GM12878 (cell line): ENCODE measurements at regions not wholly inside any gene's neighbourhood (a gene's known extent, or its start where the extent isn't known, plus 50 kb on each side); places are given as distances from the start of the nearest gene placed in this dataset.

Experiments used
- ATAC-seq: fragments of 200-7000 bp; cut with Tn5 transposase; 3 replicates; pipeline ENCODE4 v1.9.1; 2020; ENCODE audit warnings: mild to moderate bottlenecking, moderate library complexity
- BruUV-seq: library from RNA; stranded (reverse); fragments of 400-500 nt; replicated peaks from 2 replicates; lab custom pipeline; 2021; lab: Mats Ljungman, UMichigan
- CTCF ChIA-PET: fragments of 300-600 bp; sonication (Branson Sonifier 250); formaldehyde crosslinking; extraction: SDS; loops from one replicate; lab custom pipeline; 2021; ENCODE audit warnings: inconsistent platforms; lab: Yijun Ruan, JAX
- POLR2A ChIA-PET: fragments of 350-600 bp; formaldehyde crosslinking; extraction: SDS; loops from one replicate; lab custom pipeline; 2021; ENCODE audit warnings: inconsistent platforms; lab: Charles Lee
- RAD21 ChIA-PET: fragments of 300-600 bp; sonication (Branson Sonifier 250); formaldehyde crosslinking; loops from one replicate; lab custom pipeline; 2023; ENCODE audit warnings: antibody characterized with exemption; ENCODE audit not compliant: unreplicated experiment; lab: Charles Lee
- SMC1A ChIA-PET: fragments of 300-600 bp; sonication (Branson Sonifier 250); formaldehyde crosslinking; loops from one replicate; lab custom pipeline; 2023; ENCODE audit not compliant: unreplicated experiment, uncharacterized antibody; lab: Charles Lee
- DNase-seq: peaks from one replicate; pipeline ENCODE4 v3.0.0-alpha.2; 2011; ENCODE audit warnings: low read depth, low spot score
- FAIRE-seq: peaks from 3 replicates; lab custom pipeline; 2011; peaks lifted over from hg19 to GRCh38; lab: Jason Lieb, UNC
- H2AFZ ChIP-seq: 2 replicates; pipeline ENCODE4 v1.6.0; 2011; ENCODE audit warnings: low read depth, low read length, control low read depth; ENCODE audit not compliant: control insufficient read depth
- H3K27ac ChIP-seq: 2 replicates; pipeline ENCODE4 v1.5.1; 2011; ENCODE audit warnings: control low read depth; ENCODE audit not compliant: control insufficient read depth, insufficient read depth
- H3K27me3 ChIP-seq, 2 experiments: replicated peaks in 1 of 2; 2 replicates each; pipeline versions ENCODE4 v1.6.0 to v1.6.1; 2011; ENCODE audit warnings: low read length in 1 of 2; ENCODE audit not compliant: control insufficient read depth in 2 of 2, insufficient read depth in 2 of 2
- H3K36me3 ChIP-seq, 2 experiments: 2 replicates each; pipeline ENCODE4 v1.5.1; 2011; ENCODE audit warnings: low read length in 1 of 2; ENCODE audit not compliant: control insufficient read depth in 2 of 2, insufficient read depth in 2 of 2
- H3K4me1 ChIP-seq: 2 replicates; pipeline ENCODE4 v1.6.1; 2011; ENCODE audit warnings: mild to moderate bottlenecking, low read length, moderate library complexity, mixed read lengths; ENCODE audit not compliant: control insufficient read depth, insufficient read depth
- H3K4me2 ChIP-seq: 2 replicates; pipeline ENCODE4 v1.6.0; 2011; ENCODE audit warnings: control low read depth; ENCODE audit not compliant: control insufficient read depth, insufficient read depth
- H3K4me3 ChIP-seq: fragments of 200-600 bp; sonication (generic); 2 replicates; pipeline ENCODE4 v1.5.1; 2016
- H3K79me2 ChIP-seq: 2 replicates; pipeline ENCODE4 v1.6.0; 2011; ENCODE audit warnings: low read length; ENCODE audit not compliant: control insufficient read depth, insufficient read depth
- H3K9ac ChIP-seq: 2 replicates; pipeline ENCODE4 v1.8.0; 2011; ENCODE audit warnings: low read length, control low read depth, mixed read lengths; ENCODE audit not compliant: control insufficient read depth, insufficient read depth
- H3K9me3 ChIP-seq: replicated peaks from 3 replicates; pipeline ENCODE4 v1.5.1; 2011; ENCODE audit warnings: mild to moderate bottlenecking, low read length; ENCODE audit not compliant: control insufficient read depth, insufficient read depth
- H4K20me1 ChIP-seq: 2 replicates; pipeline ENCODE4 v1.6.0; 2011; ENCODE audit not compliant: control insufficient read depth, insufficient read depth
- CBX5 ChIP-seq: sonication (generic); IDR thresholded peaks from 2 replicates; pipeline ENCODE4 v1.6.1; 2016; ENCODE audit warnings: low read depth, moderate library complexity, mild to moderate bottlenecking, inconsistent platforms
- CREB1 ChIP-seq: IDR thresholded peaks from 2 replicates; pipeline ENCODE4 v1.6.1; 2012; ENCODE audit warnings: low read depth, mild to moderate bottlenecking, inconsistent platforms
- EED ChIP-seq: sonication (generic); IDR thresholded peaks from 2 replicates; pipeline ENCODE4 v1.6.1; 2016; ENCODE audit warnings: antibody characterized with exemption, low read depth
- ESRRA ChIP-seq: IDR thresholded peaks from 2 replicates; pipeline ENCODE4 v1.6.1; 2012; ENCODE audit warnings: mild to moderate bottlenecking, low read length, improper control_type of control experiment
- FOXK2 ChIP-seq: fragments of 450-650 bp; IDR thresholded peaks from 2 replicates; pipeline ENCODE4 v1.6.1; 2017; ENCODE audit warnings: mild to moderate bottlenecking, moderate library complexity
- HDAC2 ChIP-seq: fragments of 200-600 bp; sonication (generic); IDR thresholded peaks from 2 replicates; pipeline ENCODE4 v1.6.1; 2017
- MYC ChIP-seq: IDR thresholded peaks from 2 replicates; pipeline ENCODE4 v1.6.1; 2011; ENCODE audit warnings: mild to moderate bottlenecking, low read length, moderate library complexity, inconsistent platforms; ENCODE audit not compliant: insufficient read depth, insufficient replicate concordance, insufficient read length, severe bottlenecking
- SIX5 ChIP-seq: IDR thresholded peaks from 2 replicates; pipeline ENCODE4 v1.6.1; 2011; ENCODE audit warnings: mild to moderate bottlenecking, low read depth, low read length, moderate library complexity; ENCODE audit not compliant: severe bottlenecking
- TAF1 ChIP-seq: IDR thresholded peaks from 2 replicates; pipeline ENCODE4 v1.6.1; 2011; ENCODE audit warnings: mild to moderate bottlenecking, low read depth, low read length, borderline replicate concordance
- WGBS: methylation state at CpG from one replicate; pipeline ENCODE4 v1.1.6; 2016; ENCODE audit warnings: low lambda C conversion rate; ENCODE audit not compliant: insufficient replicate concordance, insufficient coverage; ENCODE audit errors: missing lambda C conversion rate; 5-methylcytosine and 5-hydroxymethylcytosine counted together
- in situ Hi-C: fragments of 300-500 bp; cut with MboI; formaldehyde crosslinking; loops from 9 replicates; pipeline ENCODE4 v1.14.3; 2018; ENCODE audit warnings: mixed read lengths
- intact Hi-C: fragments of 100-400 bp; cut with micrococcal nuclease; formaldehyde crosslinking; loops from one replicate; pipeline ENCODE4 v1.14.2; 2022; ENCODE audit not compliant: unreplicated experiment
- TF ChIP-seq, protein P1 (sequence below): fragments of 450-650 bp; IDR thresholded peaks from 2 replicates; pipeline ENCODE4 v1.6.1; 2017; ENCODE audit warnings: mild to moderate bottlenecking, low read depth, inconsistent platforms; ENCODE audit not compliant: poor library complexity, severe bottlenecking

DNA sequence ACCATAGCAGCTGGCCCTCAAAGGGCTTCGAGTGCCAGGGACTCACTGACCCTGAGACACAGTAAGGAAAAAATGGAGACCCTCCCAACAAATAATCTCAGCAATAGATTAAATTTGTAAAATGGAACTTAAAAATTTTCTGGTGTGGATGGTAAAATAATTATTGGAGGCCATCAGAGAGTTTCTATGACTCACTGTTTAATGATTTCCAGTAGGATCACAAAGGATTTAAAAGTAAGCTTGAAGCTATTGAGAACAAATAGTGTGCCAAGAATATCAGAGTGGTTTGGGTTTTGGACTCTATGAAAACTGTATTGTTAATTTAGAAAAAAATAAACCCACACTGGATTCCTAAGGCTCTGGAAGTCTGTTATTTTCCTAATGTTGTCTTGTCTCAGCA is 115.2 kb upstream of the AKIRIN2 start:
- no TSS peak for BruUV-seq
- in situ Hi-C loops (no loop called here), intact Hi-C loops (no loop called here)
- CTCF ChIA-PET, result interaction anchor here (1.0 to 1.8 kb wide), 5 partner anchors 8 to 21 kb away, joined by 3 to 5 read pairs (median 3); no protein-coding TSS in a partner anchor
- H3K9ac ChIP-seq, result no peak overlapping the region
- TF ChIP-seq CREB1, result no peak
- TF ChIP-seq EED, result no peak
- no peak for TF ChIP-seq TAF1
- no peak for TF ChIP-seq FOXK2
- TF ChIP-seq CBX5, result no peak
- no peak for TF ChIP-seq HDAC2
- no peak for TF ChIP-seq MYC
- RAD21 ChIA-PET, result interaction anchor here (2.3 to 2.8 kb wide), 2 partner anchors 15 to 424 kb away, joined by 7 to 10 read pairs; no protein-coding TSS in a partner anchor
- no peaks in the 10 kb centered on the region for H3K27me3 ChIP-seq
- H3K9me3 ChIP-seq, result no peaks in the 10 kb centered on the region; the same call in 2 of the 3 replicates
- DNase-seq, result no peak
- SMC1A ChIA-PET, result interaction anchor here (0.8 to 3.1 kb wide), 10 partner anchors 10 to 1041 kb away, joined by 3 to 13 read pairs (median 3); no protein-coding TSS in a partner anchor
- H3K4me2 ChIP-seq, result no peak overlapping the region
- no peak for ATAC-seq
- POLR2A ChIA-PET, result interaction anchor here (0.6 to 1.2 kb wide), 2 partner anchors 15 to 58 kb away, joined by 4 read pairs; no protein-coding TSS in a partner anchor
- no peak overlapping the region for H3K4me3 ChIP-seq
- no peak overlapping the region for H2AFZ ChIP-seq
- no peak for FAIRE-seq
- H3K36me3 ChIP-seq, result no peaks in the 10 kb centered on the region; a peak in 1 of 4 replicates
- no peak overlapping the region for H3K27ac ChIP-seq
- 80% methylated on average over 1 of the region's 1 CpG for WGBS
- H4K20me1 ChIP-seq, result no peaks in the 10 kb centered on the region
- H3K79me2 ChIP-seq, result no peaks in the 10 kb centered on the region
- H3K4me1 ChIP-seq, result no peaks in the 10 kb centered on the region

DNA sequence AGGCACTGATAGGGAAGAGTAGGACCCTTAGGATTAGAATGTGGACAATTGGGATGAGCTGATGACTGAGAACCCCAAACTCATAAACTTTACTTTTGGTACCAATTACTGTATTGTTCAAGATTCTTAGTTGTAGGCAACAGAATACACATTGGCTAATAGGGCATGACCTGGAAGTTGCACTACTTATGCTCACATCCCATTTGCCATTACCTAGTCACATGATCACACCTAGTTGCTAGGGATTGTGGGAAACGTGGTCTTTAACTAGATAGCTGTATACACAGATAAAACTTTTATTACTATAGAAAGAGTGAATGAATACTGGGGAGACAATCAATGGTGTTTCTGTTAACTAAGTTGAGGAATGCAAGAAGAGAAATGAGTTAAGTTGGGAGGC is 113.4 kb upstream of the AKIRIN2 start:
- H3K36me3 ChIP-seq, result no peaks in the 10 kb centered on the region; a peak in 1 of 4 replicates
- intact Hi-C loops, result no loop called here
- ChIA-PET RAD21 (interaction anchor here (1.4 to 2.8 kb wide), 2 partner anchors 10 to 16 kb away, joined by 4 to 10 read pairs; no protein-coding TSS in a partner anchor), CTCF (interaction anchor here (0.6 to 1.8 kb wide), 2 partner anchors 16 to 146 kb away, joined by 3 to 4 read pairs; no protein-coding TSS in a partner anchor), POLR2A (no interaction called here), SMC1A (interaction anchor here (0.8 to 1.5 kb wide), 5 partner anchors 9 to 147 kb away, joined by 3 to 4 read pairs (median 3); no protein-coding TSS in a partner anchor)
- H3K9ac ChIP-seq, result no peak overlapping the region
- ATAC-seq (no peak), DNase-seq (no peak), FAIRE-seq (no peak)
- H4K20me1 ChIP-seq, result no peaks in the 10 kb centered on the region
- no peaks in the 10 kb centered on the region; the same call in 2 of the 3 replicates for H3K9me3 ChIP-seq
- H3K4me2 ChIP-seq, result no peak overlapping the region
- H3K4me3 ChIP-seq, result no peak overlapping the region
- no peaks in the 10 kb centered on the region for H3K27me3 ChIP-seq
- no peak overlapping the region for H3K27ac ChIP-seq
- H3K79me2 ChIP-seq, result no peaks in the 10 kb centered on the region
- BruUV-seq, result no TSS peak
- TF ChIP-seq, protein P1, sequence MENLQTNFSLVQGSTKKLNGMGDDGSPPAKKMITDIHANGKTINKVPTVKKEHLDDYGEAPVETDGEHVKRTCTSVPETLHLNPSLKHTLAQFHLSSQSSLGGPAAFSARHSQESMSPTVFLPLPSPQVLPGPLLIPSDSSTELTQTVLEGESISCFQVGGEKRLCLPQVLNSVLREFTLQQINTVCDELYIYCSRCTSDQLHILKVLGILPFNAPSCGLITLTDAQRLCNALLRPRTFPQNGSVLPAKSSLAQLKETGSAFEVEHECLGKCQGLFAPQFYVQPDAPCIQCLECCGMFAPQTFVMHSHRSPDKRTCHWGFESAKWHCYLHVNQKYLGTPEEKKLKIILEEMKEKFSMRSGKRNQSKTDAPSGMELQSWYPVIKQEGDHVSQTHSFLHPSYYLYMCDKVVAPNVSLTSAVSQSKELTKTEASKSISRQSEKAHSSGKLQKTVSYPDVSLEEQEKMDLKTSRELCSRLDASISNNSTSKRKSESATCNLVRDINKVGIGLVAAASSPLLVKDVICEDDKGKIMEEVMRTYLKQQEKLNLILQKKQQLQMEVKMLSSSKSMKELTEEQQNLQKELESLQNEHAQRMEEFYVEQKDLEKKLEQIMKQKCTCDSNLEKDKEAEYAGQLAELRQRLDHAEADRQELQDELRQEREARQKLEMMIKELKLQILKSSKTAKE, result no peak
- TF ChIP-seq ESRRA (no peak), SIX5 (peak; percentile 3)
- in situ Hi-C loops, result no loop called here
- WGBS, result 4% methylated on average over 1 of the region's 1 CpG
- no peaks in the 10 kb centered on the region for H3K4me1 ChIP-seq
- no peak overlapping the region for H2AFZ ChIP-seq
